OCI-M1 (cell line): ENCODE measurements at regions not wholly inside any gene's neighbourhood (a gene's known extent, or its start where the extent isn't known, plus 50 kb on each side); places are given as distances from the start of the nearest gene placed in this dataset.

Experiments used
- DNase-seq: peaks from one replicate; lab custom pipeline; 2025; lab: John Stamatoyannopoulos, UW

GRCh38 chr2:106941372-106941993, 55.5 kb upstream of the ST6GAL2 start:
- DNase-seq, result no peak

GRCh38 chr2:106943468-106944200, 57.7 kb upstream of the ST6GAL2 start:
- DNase-seq, result no peak

GRCh38 chr2:106944215-106944614, 58.2 kb upstream of the ST6GAL2 start:
- DNase-seq, result no peak

GRCh38 chr2:106948540-106948939, 62.6 kb upstream of the ST6GAL2 start:
- no peak for DNase-seq

- DNase-seq, result no peak
Measured at GRCh38 chr2:106953236-106953635, 67.3 kb upstream of the ST6GAL2 start.

- no peak for DNase-seq
Measured at GRCh38 chr2:106953779-106954178, 67.8 kb upstream of the ST6GAL2 start.

GRCh38 chr2:106954304-106954703, 68.3 kb upstream of the ST6GAL2 start:
- DNase-seq, result no peak

GRCh38 chr2:106956416-106956815, 70.4 kb upstream of the ST6GAL2 start:
- peak; percentile 15 for DNase-seq

- DNase-seq, result no peak
Measured at GRCh38 chr2:106956879-106957278, 70.9 kb upstream of the ST6GAL2 start.

- no peak for DNase-seq
Measured at GRCh38 chr2:106959975-106960682, 74.2 kb upstream of the ST6GAL2 start.

GRCh38 chr2:106960683-106961161, 74.8 kb upstream of the ST6GAL2 start:
- peak; percentile 55 for DNase-seq

- no peak for DNase-seq
Measured at GRCh38 chr2:106961328-106961727, 75.4 kb upstream of the ST6GAL2 start.

- DNase-seq, result no peak
Measured at GRCh38 chr2:106963156-106963555, 77.2 kb upstream of the ST6GAL2 start.

- DNase-seq, result no peak
Measured at GRCh38 chr2:106963893-106964292, 77.9 kb upstream of the ST6GAL2 start.

- no peak for DNase-seq
Measured at GRCh38 chr2:106965611-106966010, 79.6 kb upstream of the ST6GAL2 start.

GRCh38 chr2:106969777-106970176, 83.8 kb upstream of the ST6GAL2 start:
- no peak for DNase-seq

GRCh38 chr2:106970471-106971261, 84.7 kb upstream of the ST6GAL2 start:
- no peak for DNase-seq

GRCh38 chr2:106972782-106973181, 86.8 kb upstream of the ST6GAL2 start:
- DNase-seq, result no peak

- DNase-seq, result no peak
Measured at GRCh38 chr2:106974891-106975290, 88.9 kb upstream of the ST6GAL2 start.

GRCh38 chr2:106975641-106976040, 89.7 kb upstream of the ST6GAL2 start:
- no peak for DNase-seq

GRCh38 chr2:106976548-106976947, 90.6 kb upstream of the ST6GAL2 start:
- no peak for DNase-seq

- DNase-seq, result no peak
Measured at GRCh38 chr2:106977717-106978116, 91.8 kb upstream of the ST6GAL2 start.
